GM19463 (cell line): ENCODE measurements at regions not wholly inside any gene's neighbourhood (a gene's known extent, or its start where the extent isn't known, plus 50 kb on each side); places are given as distances from the start of the nearest gene placed in this dataset.
"Not testable (repeated sequence)": the region's sequence is repeated elsewhere in the genome, so short reads cannot be mapped to it uniquely, and the experiment has no call there.

Experiments used
- ATAC-seq: cut with Tn5 transposase; IDR thresholded peaks from one replicate; pipeline ENCODE4 v1.9.1; 2021; ENCODE audit warnings: mild to moderate bottlenecking, moderate library complexity; ENCODE audit not compliant: unreplicated experiment

DNA sequence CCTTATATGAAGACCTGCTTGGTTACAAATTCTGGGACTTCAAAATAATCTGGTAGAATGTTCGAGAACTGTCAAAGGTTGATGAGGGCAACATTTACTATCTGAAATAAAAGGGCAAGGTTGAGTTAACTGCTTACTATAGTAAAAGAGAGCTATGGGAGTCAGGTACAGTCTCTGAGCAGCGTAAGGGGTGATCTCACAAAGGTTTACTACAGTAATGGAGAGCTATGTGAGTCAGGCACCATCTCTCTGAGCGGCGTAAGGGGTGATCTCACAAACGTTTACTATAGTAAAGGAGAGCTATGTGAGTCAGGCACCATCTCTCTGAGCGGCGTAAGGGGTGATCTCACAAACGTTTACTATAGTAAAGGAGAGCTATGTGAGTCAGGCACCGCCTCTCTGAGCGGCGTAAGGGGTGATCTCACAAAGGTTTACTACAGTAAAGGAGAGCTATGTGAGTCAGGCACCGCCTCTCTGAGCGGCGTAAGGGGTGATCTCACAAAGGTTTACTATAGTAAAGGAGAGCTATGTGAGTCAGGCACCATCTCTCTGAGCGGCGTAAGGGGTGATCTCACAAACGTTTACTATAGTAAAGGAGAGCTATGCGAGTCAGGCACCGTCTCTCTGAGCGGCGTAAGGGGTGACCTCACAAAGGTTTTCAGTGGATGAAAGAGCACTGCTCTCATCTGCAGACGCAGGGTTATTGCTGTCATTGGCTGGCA, 439.6 kb upstream of the B3GAT1 start:
- not testable (repeated sequence) for ATAC-seq

DNA sequence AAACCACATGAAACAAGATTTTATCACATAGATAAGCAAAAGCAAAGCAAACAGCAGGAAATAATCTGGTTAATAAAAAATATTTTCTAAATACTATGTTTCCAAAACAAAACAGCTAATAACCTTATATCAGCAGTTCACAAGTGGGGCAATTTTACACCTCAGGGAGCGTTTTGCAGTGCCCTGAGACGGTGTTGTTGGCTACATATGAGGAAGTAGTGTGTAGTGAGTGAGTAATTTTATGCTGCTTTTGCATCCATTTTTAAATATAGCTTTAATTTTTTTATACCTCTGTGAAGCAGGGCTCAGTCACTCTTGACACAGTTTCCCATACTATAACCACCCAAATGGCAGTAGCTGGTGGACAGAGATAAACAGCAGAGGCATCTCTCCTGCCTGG, 438.5 kb upstream of the B3GAT1 start:
- no peak for ATAC-seq

DNA sequence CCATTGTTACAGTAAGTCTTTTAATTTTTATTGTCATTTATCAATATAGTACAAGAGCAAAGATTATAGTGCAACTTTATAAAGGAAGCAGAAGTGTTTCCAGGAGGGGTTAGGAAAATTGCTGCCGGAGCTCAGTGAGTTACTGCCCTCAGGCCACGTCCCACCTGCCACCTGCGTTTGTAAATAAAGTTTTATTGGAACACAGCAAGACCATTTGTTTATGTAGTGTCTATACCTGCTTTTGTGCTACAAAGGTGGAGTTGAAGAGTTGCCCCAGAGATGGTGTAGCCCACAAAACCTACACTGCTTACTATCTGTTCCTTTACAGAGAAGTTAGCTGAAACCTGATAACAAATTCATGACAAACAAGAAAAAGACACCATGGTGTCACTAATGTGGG, 437.8 kb upstream of the B3GAT1 start:
- no peak for ATAC-seq

DNA sequence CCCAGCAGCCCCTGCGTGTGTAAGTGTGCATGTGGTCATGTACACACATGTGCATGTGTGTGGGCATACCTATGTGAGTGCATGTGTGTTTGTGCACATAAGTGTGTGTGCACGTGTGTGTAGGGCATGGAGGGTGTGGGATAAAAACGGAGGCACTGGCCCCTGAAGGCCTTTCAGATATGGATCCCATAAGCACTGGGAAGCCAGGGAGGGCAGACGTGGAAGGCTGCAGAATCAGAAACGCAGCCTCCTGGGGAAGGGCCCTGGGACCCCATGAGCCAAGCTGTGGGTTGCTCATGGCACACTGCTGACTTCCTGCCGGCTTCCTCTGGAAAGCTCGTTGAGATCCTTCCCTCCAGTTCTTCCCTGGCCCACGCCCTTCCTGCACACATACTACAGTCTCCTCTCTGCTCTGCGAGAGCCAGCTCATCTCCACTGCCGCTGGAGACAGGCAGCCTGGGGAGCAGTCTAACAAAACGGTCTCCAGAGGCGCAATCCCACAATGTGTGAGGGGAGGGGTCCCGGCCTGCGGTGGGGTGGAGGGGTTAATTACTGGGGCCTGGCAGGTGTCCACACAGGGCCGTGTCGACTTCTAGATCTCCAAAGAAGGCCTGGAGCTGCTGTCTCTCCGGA, 435.2 kb upstream of the B3GAT1 start:
- no peak for ATAC-seq

DNA sequence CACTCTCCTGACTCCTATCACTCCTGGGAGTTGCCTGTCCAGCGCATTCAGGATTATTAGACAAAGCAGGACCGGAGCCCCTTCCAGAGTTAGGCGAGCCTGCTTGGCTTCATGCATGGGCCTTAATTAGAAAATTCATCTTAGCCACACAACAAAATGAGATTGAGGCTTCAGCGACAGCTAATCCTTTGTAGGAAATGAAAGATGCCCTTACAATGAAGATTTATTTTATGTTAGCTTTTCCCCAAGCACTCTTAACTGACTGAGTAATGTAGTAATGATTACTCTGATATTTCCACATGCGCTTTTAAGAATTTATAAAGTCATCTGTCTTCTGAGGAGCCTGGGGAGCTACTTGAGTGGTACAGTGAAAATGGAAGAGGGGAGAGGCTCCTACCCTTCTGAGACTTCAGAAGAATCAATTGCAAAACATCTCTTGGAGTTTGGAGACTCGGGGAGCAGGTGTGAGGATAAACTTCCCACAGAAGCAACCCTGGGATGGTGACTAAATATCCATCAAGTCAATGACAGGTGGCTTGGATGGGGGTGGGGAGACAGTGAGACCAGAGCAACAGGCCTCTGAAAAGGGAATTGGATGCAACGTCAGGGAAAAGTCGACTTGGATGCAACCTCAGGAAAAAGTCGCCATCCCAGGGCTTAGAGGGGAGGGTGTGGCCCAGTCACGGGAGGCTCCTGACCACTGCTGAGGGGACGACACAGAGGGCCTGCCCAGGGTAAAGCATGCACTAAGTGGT, 434.5 kb upstream of the B3GAT1 start:
- no peak for ATAC-seq

DNA sequence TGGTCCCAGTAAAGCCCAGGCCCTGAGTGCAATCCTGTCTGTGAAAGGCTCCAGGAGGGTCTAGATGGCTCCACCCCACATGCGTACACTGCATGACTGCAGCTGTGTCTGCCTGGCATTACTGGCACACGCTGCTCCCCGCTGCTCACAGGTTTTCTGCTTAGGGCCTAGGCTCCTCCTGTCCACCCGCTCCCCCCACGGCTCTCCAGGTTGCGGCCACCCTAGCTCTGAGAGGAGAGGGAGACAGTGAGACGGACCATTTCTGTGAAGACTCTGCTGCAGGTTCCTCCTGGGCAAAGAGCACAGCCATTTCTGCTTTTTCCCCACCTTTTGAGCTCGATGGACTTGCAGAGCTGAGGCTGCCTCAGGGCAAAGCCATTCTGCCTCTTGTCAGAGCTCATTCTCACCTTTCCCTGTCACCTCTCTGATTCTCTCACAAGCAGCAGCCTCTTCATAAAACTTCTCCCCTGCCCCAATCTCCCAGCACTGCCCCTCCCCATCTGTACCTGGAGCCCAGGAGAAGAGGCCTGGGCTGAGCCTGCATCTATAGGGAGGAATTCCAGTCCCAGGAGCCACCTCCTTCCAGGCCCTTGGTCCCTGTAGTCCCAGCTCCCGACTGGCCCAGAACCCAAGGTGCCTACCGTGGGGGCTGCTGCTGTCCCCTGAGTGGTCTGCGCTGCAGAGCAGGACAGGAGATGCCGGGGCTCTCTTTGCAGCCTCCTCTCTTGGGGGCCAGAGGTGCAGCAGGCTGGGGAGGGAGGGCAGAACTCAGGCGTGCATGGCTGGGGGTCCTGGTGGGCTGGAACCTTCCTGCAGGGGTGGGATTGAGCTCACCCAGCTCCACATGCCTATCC, 433.7 kb upstream of the B3GAT1 start:
- ATAC-seq, result no peak

DNA sequence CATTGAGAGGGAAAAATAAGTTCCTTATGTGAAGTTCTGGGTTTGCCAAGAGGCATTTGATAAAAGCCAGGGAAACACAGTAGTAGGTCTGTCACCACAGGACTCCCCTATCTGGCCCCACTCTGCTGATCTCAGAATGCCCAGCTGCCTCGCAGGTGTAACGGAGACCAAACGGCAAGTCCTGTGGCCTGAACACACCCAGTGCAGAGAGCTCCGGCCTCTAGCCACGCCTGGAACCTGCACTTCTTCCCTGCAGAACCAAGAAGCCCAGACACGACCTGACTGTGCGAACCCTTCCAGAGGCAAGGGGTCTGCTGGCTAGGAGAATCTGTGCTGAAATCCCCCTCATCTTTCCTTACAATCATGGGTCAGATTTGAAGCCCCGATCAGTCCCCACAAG, 432.8 kb upstream of the B3GAT1 start:
- no peak for ATAC-seq

- no peak for ATAC-seq
These were observed 431.7 kb upstream of the B3GAT1 start for GRCh38 chr11:134843735-134844134.

- ATAC-seq, result no peak
These were observed 431.0 kb upstream of the B3GAT1 start for GRCh38 chr11:134843020-134843419.

GRCh38 chr11:134841972-134842371, 429.9 kb upstream of the B3GAT1 start:
- ATAC-seq, result no peak

GRCh38 chr11:134841411-134841810, 429.4 kb upstream of the B3GAT1 start:
- ATAC-seq, result no peak

GRCh38 chr11:134840945-134841344, 428.9 kb upstream of the B3GAT1 start:
- no peak for ATAC-seq

DNA sequence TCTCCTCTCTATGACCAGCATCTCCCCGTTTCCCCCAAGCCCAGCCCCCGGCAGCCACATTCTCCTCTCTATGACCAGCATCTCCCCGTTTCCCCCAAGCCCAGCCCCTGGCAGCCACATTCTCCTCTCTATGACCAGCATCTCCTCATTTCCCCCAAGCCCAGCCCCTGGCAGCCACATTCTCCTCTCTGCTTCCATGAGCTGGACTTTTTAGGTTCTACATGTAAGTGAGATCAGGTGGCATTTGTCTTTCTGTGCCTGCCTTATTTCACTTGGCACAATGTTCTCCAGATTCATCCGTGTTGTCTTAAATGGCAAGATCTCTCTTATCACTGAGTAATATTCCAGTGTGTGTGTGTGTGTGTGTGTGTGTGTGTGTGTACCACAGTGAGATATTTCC, 428.1 kb upstream of the B3GAT1 start:
- not testable (repeated sequence) for ATAC-seq

GRCh38 chr11:134838708-134839107, 426.7 kb upstream of the B3GAT1 start:
- ATAC-seq, result no peak

DNA sequence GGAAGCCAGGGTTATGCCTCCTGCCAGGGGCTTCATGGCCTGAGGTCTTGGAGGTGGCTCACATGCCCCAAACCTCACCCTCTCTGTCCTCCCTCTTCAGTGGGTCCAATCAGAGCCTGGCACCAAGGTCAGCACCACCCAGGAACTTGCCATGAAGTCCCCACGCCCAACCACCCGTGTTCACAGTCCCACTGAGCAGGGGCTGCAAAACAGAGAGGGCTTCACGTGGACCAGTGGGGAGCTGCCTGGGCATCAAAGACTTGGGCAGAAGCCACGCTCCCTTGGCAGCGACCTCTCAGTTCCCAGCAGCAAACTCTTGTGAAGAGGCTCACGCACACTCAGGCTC, 425.8 kb upstream of the B3GAT1 start:
- ATAC-seq, result no peak

- ATAC-seq, result no peak
These were observed 425.3 kb upstream of the B3GAT1 start for GRCh38 chr11:134837166-134837886.

DNA sequence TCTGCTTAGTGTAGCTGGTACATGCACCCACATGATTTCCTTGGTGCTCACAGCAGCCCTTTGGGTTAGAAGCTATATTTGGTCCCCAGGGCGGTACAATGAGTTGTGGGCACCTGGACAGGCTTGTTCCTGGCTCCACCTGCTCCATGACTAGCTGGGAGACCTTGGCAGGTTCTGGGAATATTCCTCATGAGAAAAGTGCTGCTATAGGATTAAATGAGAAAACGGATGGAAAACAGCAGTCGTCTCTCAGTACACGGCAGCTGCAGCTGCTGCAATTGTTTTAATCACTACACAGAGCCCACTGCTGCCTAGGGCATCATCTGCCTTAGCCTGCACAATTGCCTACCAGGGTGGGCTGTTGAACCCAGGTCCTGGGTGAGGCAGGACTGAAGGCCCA, 424.5 kb upstream of the B3GAT1 start:
- ATAC-seq, result no peak

DNA sequence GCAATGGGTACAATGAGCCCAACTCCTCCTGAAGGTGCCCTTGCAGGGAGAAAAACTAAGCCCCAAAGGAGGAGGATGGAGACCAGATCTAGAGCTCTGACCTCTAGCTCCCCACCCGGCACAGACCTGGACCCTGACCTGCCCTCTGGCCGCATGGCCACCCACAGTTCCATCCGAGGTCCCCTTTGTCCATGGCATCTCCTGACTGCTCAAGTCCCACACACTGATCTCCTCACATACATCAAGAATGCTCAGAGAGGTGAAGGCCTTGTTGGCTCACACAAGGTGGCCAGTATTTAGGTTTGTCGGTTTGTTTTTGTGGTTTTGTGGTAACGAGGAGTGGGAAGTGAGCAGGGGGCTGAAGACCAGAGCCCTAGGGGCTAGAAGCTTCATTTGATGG, 423.5 kb upstream of the B3GAT1 start:
- no peak for ATAC-seq

- no peak for ATAC-seq
These were observed 418.3 kb upstream of the B3GAT1 start for GRCh38 chr11:134830312-134830711.

GRCh38 chr11:134823970-134824369, 411.9 kb upstream of the B3GAT1 start:
- ATAC-seq, result no peak

- no peak for ATAC-seq
These were observed 410.9 kb upstream of the B3GAT1 start for GRCh38 chr11:134822897-134823296.
